ENCODE measurements at regions not wholly inside any gene's neighbourhood (a gene's known extent, or its start where the extent isn't known, plus 50 kb on each side); places are given as distances from the start of the nearest gene placed in this dataset.

DNA sequence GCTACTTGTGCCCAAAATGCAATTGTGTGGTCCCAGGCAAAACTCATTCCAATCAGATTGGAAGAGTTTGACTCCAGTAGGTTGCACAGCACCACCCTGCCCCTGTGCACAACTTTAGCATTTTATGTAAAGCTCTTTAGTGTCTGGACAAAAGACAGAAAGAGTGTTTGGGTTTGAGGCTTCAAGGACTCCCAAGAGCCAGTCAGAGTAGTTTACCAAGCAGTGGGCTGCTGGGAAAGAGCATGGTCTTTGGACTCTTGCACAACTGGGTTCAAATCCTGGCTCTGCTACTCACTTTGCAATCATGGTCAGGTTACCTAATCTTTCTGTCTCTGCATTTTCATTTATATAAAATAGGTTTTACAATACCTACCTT is 75.8 kb upstream of the UMPS start (continued):
- TF ChIP-seq, protein P1, sequence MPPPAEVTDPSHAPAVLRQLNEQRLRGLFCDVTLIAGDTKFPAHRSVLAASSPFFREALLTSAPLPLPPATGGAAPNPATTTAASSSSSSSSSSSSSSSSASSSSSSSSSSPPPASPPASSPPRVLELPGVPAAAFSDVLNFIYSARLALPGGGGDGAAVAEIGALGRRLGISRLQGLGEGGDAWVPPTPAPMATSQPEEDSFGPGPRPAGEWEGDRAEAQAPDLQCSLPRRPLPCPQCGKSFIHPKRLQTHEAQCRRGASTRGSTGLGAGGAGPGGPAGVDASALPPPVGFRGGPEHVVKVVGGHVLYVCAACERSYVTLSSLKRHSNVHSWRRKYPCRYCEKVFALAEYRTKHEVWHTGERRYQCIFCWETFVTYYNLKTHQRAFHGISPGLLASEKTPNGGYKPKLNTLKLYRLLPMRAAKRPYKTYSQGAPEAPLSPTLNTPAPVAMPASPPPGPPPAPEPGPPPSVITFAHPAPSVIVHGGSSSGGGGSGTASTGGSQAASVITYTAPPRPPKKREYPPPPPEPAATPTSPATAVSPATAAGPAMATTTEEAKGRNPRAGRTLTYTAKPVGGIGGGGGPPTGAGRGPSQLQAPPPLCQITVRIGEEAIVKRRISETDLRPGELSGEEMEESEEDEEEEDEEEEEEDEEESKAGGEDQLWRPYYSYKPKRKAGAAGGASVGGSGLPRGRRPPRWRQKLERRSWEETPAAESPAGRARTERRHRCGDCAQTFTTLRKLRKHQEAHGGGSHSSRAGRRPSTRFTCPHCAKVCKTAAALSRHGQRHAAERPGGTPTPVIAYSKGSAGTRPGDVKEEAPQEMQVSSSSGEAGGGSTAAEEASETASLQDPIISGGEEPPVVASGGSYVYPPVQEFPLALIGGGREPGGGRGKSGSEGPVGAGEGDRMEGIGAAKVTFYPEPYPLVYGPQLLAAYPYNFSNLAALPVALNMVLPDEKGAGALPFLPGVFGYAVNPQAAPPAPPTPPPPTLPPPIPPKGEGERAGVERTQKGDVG (CRISPR knock-in tag; IDR thresholded peaks at IDR 0.05; ENCODE audit: borderline replicate concordance), result no peak
- 0 out of 2 replicates have a peak, but pooled peaks have one; percentile 65 for TF ChIP-seq ZNF124 (CRISPR knock-in tag; IDR thresholded peaks at IDR 0.05)
- no peak for TF ChIP-seq ZFY (CRISPR knock-in tag; IDR thresholded peaks at IDR 0.05)
- TF ChIP-seq THYN1 (CRISPR knock-in tag; IDR thresholded peaks at IDR 0.05; ENCODE audit: borderline replicate concordance, low read depth), result no peak
- TF ChIP-seq ZNF430 (CRISPR knock-in tag; IDR thresholded peaks at IDR 0.05), result no peak
- TF ChIP-seq ZIK1 (CRISPR knock-in tag; IDR thresholded peaks at IDR 0.05; ENCODE audit: borderline replicate concordance, low read depth), result no peak
- no peak for TF ChIP-seq GABPB1 (CRISPR knock-in tag; IDR thresholded peaks at IDR 0.05)
- TF ChIP-seq ZNF670 (CRISPR knock-in tag; IDR thresholded peaks at IDR 0.05; ENCODE audit: borderline replicate concordance), result no peak
- TF ChIP-seq, protein P2, sequence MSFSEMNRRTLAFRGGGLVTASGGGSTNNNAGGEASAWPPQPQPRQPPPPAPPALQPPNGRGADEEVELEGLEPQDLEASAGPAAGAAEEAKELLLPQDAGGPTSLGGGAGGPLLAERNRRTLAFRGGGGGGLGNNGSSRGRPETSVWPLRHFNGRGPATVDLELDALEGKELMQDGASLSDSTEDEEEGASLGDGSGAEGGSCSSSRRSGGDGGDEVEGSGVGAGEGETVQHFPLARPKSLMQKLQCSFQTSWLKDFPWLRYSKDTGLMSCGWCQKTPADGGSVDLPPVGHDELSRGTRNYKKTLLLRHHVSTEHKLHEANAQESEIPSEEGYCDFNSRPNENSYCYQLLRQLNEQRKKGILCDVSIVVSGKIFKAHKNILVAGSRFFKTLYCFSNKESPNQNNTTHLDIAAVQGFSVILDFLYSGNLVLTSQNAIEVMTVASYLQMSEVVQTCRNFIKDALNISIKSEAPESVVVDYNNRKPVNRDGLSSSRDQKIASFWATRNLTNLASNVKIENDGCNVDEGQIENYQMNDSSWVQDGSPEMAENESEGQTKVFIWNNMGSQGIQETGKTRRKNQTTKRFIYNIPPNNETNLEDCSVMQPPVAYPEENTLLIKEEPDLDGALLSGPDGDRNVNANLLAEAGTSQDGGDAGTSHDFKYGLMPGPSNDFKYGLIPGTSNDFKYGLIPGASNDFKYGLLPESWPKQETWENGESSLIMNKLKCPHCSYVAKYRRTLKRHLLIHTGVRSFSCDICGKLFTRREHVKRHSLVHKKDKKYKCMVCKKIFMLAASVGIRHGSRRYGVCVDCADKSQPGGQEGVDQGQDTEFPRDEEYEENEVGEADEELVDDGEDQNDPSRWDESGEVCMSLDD (CRISPR knock-in tag; IDR thresholded peaks at IDR 0.05; ENCODE audit: borderline replicate concordance), result no peak
- TF ChIP-seq ZNF317 (CRISPR knock-in tag; IDR thresholded peaks at IDR 0.05), result no peak
- TF ChIP-seq, protein P3, sequence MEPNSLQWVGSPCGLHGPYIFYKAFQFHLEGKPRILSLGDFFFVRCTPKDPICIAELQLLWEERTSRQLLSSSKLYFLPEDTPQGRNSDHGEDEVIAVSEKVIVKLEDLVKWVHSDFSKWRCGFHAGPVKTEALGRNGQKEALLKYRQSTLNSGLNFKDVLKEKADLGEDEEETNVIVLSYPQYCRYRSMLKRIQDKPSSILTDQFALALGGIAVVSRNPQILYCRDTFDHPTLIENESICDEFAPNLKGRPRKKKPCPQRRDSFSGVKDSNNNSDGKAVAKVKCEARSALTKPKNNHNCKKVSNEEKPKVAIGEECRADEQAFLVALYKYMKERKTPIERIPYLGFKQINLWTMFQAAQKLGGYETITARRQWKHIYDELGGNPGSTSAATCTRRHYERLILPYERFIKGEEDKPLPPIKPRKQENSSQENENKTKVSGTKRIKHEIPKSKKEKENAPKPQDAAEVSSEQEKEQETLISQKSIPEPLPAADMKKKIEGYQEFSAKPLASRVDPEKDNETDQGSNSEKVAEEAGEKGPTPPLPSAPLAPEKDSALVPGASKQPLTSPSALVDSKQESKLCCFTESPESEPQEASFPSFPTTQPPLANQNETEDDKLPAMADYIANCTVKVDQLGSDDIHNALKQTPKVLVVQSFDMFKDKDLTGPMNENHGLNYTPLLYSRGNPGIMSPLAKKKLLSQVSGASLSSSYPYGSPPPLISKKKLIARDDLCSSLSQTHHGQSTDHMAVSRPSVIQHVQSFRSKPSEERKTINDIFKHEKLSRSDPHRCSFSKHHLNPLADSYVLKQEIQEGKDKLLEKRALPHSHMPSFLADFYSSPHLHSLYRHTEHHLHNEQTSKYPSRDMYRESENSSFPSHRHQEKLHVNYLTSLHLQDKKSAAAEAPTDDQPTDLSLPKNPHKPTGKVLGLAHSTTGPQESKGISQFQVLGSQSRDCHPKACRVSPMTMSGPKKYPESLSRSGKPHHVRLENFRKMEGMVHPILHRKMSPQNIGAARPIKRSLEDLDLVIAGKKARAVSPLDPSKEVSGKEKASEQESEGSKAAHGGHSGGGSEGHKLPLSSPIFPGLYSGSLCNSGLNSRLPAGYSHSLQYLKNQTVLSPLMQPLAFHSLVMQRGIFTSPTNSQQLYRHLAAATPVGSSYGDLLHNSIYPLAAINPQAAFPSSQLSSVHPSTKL (CRISPR knock-in tag; IDR thresholded peaks at IDR 0.05), result peak; percentile 96
- no peak for TF ChIP-seq ZNF598 (CRISPR knock-in tag; IDR thresholded peaks at IDR 0.05; ENCODE audit: borderline replicate concordance)
- 0 out of 2 replicates have a peak, but pooled peaks have one; percentile 26 for TF ChIP-seq PHF20 (CRISPR knock-in tag; IDR thresholded peaks at IDR 0.05)
- TF ChIP-seq, protein P4, sequence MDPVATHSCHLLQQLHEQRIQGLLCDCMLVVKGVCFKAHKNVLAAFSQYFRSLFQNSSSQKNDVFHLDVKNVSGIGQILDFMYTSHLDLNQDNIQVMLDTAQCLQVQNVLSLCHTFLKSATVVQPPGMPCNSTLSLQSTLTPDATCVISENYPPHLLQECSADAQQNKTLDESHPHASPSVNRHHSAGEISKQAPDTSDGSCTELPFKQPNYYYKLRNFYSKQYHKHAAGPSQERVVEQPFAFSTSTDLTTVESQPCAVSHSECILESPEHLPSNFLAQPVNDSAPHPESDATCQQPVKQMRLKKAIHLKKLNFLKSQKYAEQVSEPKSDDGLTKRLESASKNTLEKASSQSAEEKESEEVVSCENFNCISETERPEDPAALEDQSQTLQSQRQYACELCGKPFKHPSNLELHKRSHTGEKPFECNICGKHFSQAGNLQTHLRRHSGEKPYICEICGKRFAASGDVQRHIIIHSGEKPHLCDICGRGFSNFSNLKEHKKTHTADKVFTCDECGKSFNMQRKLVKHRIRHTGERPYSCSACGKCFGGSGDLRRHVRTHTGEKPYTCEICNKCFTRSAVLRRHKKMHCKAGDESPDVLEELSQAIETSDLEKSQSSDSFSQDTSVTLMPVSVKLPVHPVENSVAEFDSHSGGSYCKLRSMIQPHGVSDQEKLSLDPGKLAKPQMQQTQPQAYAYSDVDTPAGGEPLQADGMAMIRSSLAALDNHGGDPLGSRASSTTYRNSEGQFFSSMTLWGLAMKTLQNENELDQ (CRISPR knock-in tag; IDR thresholded peaks at IDR 0.05; ENCODE audit: borderline replicate concordance), result no peak
- TF ChIP-seq, protein P5, sequence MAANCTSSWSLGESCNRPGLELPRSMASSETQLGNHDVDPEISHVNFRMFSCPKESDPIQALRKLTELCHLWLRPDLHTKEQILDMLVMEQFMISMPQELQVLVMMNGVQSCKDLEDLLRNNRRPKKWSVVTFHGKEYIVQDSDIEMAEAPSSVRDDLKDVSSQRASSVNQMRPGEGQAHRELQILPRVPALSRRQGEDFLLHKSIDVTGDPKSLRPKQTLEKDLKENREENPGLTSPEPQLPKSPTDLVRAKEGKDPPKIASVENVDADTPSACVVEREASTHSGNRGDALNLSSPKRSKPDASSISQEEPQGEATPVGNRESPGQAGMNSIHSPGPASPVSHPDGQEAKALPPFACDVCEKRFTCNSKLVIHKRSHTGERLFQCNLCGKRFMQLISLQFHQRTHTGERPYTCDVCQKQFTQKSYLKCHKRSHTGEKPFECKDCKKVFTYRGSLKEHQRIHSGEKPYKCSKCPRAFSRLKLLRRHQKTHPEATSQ (CRISPR knock-in tag; IDR thresholded peaks at IDR 0.05; ENCODE audit: borderline replicate concordance), result 0 out of 2 replicates have a peak, but pooled peaks have one; percentile 23
- no peak for TF ChIP-seq MAF1 (CRISPR knock-in tag; IDR thresholded peaks at IDR 0.05; ENCODE audit: borderline replicate concordance)

Data from HepG2 (cell line).